Activated CD8-positive, alpha-beta memory T cell treated with anti-CD3 and anti-CD28 coated beads for 4 hours (primary cell): ENCODE measurements at regions not wholly inside any gene's neighbourhood (a gene's known extent, or its start where the extent isn't known, plus 50 kb on each side); places are given as distances from the start of the nearest gene placed in this dataset.

ENCODE experiments used
- DNase-seq, 2 donors: peaks; one replicate each; pipeline ENCODE4 v3.0.0-alpha.2; 2020; ENCODE audit warnings: low read depth in 2 of 2

- DNase-seq = no peak
Measured at GRCh38 chr11:127609025-127609773, 608.6 kb upstream of the KIRREL3 start.

- DNase-seq = no peak
Measured at GRCh38 chr11:127607487-127608085, 607.0 kb upstream of the KIRREL3 start.

DNA sequence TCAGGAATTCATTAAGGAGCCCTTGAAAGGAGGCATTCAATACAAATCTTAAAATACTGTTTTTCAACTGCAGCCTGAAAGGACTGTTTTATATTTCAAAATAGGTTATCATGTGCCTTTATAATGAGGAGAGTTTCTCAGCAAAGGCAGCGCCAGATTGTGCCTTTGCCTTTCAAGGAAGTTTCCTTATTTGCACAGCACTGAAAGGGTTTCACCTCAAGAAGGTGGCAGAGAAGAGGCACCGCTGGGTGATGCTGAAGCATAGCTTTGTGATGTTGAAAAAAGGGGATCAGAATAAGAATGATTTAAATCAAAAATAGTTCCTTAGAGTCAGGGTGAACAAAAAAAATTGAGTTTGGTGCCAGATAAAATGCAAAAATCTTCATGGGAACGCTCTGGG lies 601.0 kb upstream of the KIRREL3 start:
- DNase-seq = no peak

GRCh38 chr11:127600674-127601073 lies 600.1 kb upstream of the KIRREL3 start:
- no peak for DNase-seq

- DNase-seq = no peak
Measured at GRCh38 chr11:127598476-127598875, 597.9 kb upstream of the KIRREL3 start.

DNA sequence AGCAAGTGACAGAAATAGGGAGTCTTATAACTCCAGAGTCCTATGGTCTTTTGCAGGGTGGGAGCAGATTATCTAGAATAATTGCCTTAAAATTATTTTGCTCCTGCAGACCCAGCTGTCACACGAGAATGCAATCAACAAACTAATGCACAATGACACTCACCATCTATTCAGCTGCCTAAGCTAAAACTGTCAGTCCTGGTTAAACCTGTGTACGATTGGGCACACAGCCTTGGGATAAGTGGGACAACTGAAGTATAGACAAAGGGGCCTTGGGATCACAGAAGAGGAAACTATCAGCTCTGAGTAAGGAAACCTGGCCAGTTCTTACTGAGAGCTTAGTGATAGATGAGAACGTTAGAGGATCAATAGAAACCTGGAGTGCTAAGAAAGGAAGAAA lies 595.9 kb upstream of the KIRREL3 start:
- no peak for DNase-seq

DNA sequence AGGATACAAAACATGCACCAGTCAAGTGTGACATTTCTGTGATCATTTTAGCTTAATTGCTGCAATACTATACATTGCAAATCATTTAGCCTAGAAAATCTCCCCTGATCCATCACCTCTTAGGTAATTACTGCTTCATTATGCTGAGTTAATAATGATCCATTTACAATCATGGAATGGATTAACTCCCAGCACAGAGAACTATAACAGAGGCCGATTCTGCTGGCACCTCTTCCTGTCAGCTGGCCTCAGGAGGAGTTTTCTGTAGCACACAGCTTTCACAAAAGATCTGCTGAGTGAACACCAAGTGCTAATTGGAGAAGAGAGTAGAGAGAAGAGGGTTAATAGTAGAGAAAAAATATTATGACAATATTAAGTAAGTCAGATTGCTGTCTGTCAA lies 591.8 kb upstream of the KIRREL3 start:
- DNase-seq = no peak

DNA sequence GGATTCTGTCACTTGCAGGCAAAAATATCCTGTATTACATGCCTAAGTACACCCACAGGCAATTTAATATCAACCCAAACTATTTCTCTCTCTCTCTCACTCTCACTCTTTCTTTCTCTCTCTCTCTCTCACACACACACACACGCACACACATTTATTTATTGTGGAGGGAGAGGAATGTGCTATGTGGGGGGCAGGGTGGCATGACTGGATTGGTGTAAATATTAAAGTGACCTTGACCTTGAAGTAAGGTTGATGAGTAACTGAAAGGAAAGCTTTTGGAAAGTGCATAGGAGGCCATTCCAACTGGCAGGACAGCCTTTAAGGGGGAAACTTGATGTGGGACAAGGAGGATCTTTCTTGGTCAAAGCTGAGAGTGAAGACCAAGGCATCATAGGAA lies 589.7 kb upstream of the KIRREL3 start:
- no peak for DNase-seq

DNA sequence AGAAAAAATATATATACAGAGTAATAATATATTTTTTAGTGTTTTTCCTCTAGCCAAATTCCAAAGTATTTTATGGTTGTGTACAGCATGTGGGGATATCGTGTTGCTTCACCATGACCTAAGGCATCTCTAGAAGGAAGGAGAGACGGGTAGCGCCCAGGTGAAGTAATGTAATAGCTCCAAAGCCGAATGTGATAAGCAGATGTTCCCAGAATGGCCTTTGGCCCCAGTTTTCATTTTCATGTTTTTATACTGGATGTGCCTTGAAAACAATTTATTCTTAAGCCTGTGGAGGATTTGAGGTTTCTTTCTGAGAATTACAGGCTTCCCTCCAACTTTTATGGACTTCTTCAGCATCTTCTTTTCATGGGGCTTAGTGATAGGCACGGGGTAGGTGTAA lies 587.9 kb upstream of the KIRREL3 start:
- DNase-seq = no peak

- no peak for DNase-seq
Measured at GRCh38 chr11:127587511-127587910, 586.9 kb upstream of the KIRREL3 start.

DNA sequence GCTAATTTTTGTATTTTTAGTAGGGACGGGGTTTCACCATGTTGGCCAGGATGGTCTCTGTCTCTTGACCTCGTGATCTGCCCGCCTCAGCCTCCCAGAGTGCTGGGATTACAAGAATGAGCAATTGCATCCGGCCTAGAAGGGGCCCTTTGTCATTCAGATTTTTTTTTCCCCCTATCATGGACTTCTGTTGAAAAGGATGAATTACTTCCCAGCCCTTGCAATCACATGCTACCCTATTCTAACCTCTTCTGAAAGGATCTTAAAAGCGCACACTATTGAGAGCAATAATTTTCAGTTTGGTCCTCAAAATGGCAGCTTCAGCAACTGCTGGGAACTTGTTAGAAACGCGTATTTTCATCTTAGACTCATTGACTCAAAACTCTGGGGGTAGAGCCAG lies 575.6 kb upstream of the KIRREL3 start:
- no peak for DNase-seq

- DNase-seq = no peak
Measured at GRCh38 chr11:127574478-127574877, 573.9 kb upstream of the KIRREL3 start.

DNA sequence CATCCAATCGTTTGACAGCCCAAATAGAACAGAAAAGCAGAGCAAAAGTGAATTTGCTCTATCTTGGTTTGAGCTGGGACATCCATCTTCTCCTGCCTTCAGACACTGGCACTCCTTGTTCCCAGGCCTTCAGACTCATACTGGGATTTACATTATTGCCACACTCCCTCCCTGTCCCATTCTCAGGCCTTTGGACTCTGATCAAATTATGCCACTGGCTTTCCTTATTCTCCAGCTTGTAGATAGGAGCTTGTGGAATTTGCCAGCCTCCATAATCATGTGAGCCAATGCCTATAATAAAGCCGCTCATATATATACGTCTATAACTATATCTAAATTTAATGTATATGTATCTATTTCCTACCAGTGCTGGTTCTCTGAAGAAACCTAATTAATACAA lies 568.3 kb upstream of the KIRREL3 start:
- no peak for DNase-seq

DNA sequence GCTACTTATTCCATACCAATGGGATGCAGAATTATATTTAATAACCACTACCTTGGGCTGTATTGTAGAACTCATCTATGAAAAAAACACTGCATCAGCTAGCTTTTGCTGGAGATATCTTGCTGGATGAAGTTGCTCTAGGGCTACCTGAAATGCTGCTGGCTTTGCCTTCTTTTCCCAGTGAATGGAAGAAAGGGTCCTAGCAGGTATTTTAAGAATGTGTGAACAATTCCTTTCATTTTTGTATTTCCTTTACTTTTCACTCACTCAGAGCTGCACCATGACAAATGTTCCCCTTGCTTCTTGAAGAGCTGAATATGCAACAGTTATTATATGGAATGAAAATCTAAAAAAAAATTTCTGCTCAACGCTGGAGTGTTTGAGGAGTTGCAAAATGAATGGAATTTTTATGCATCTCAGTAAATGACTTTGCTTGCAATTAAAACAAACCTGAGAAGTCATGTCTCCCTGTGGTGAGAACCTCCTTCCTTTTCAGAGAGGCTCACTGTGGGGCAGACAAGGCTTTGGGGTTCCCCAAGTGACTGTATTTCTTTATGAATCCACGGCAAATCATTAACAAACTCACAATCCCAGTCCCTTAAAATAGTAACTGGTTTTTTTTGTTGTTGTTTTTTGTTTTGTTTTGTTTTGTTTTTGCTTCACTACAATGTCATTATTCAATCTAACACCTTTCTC lies 566.8 kb upstream of the KIRREL3 start:
- DNase-seq = no peak

GRCh38 chr11:127564810-127565209 lies 564.2 kb upstream of the KIRREL3 start:
- DNase-seq = no peak

DNA sequence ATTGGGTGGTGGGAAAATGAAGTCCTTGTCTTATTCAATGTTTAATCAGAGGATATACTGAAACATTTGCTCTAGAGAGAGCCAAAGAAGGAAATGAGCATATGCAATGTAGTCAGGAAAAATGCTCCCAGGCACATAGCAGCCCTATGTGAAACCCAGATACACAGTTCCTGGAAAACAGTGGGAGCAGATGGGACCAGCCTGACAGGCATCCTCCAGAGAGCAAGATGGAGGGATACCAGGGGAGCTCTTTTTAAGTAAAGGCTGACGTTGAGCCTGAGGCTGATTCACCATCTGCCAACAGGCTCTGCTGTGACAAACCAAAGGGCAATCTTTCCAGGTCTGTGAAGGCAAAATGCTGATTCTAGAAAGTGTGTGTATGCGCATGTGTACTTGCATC lies 559.4 kb upstream of the KIRREL3 start:
- DNase-seq = no peak

DNA sequence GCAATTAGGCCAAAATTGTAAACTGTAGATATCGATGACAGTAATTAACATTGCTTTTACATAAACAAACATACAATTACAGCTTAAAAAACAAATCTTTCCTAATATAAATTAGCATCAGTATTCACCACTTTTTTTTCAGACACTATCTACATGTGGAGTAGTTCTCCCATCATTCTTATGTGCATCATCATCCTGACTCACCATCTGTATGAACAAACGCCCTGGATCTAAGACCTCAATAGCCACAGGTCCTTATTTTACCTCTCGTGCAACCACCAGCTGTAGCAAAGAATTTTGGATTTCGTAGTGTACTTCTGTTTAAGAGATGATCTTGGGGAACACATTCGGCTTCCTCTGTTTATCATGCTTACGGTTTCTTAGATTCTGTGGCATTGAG lies 551.9 kb upstream of the KIRREL3 start:
- DNase-seq = no peak

GRCh38 chr11:127531167-127531566 lies 530.6 kb upstream of the KIRREL3 start:
- no peak for DNase-seq

- no peak for DNase-seq
Measured at GRCh38 chr11:127528297-127528696, 527.7 kb upstream of the KIRREL3 start.

DNA sequence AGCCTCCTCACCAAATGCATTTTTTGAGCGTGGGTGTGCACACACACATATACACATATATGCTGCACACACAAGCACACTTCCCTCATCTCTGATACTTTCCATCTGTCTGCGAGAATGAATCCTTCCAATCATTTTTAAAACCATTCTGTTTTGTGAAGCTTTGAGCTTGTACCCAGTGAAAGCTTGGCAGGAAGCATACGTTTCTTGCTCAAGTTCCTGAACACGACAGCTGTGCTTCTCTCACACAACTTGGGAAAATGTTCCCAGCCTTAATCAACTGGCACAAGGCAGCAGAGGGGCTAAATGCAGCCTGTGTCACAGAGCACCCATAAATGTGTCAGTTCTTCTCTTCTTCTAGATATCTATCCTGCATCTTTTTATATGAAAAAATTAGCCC lies 524.0 kb upstream of the KIRREL3 start:
- DNase-seq = no peak

GRCh38 chr11:127521413-127521812 lies 520.8 kb upstream of the KIRREL3 start:
- no peak for DNase-seq

GRCh38 chr11:127507851-127508250 lies 507.3 kb upstream of the KIRREL3 start:
- no peak for DNase-seq

DNA sequence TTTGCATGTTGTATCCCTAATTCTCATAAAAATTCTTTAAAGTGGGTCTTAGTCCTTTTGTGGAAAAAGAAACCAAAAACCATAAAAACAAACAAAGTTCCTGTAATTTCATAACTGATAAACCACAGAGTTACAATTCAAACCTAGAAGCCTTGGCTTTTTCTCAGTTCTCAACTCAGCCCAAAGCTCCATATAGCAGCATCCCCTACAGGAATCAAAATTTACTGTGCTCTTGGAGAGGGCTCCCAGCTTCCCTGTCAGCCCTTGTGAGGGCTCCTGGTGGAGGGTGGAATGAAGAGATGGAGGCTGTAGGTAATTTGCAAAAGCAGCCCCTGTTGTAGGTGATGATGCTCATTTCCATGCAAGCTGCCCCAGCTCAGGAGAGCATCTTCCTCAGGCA lies 506.1 kb upstream of the KIRREL3 start:
- no peak for DNase-seq
